PC-9 (cell line): ENCODE measurements at regions not wholly inside any gene's neighbourhood (a gene's known extent, or its start where the extent isn't known, plus 50 kb on each side); places are given as distances from the start of the nearest gene placed in this dataset.
"Not testable (repeated sequence)": the region's sequence is repeated elsewhere in the genome, so short reads cannot be mapped to it uniquely, and the experiment has no call there.

Experiments
- BruUV-seq: library from RNA; stranded (reverse); fragments of 400-500 nt; replicated peaks from 2 replicates; lab custom pipeline; 2021; lab: Mats Ljungman, UMichigan
- CTCF ChIA-PET: fragments of 300-600 bp; sonication (Branson Sonifier 250); formaldehyde crosslinking; loops from one replicate; lab custom pipeline; 2022; ENCODE audit warnings: antibody characterized with exemption; lab: Charles Lee
- POLR2A ChIA-PET: fragments of 300-600 bp; sonication (Branson Sonifier 250); formaldehyde crosslinking; loops from one replicate; lab custom pipeline; 2022; ENCODE audit warnings: antibody characterized with exemption; ENCODE audit not compliant: unreplicated experiment; lab: Charles Lee
- DNase-seq, 2 experiments: peaks; one replicate each; pipeline versions ENCODE4 v3.0.0 to v3.0.0-alpha.2; 2015 to 2022; ENCODE audit warnings: mixed read lengths in 1 of 2
- H2AFZ ChIP-seq: fragments of 200-600 bp; sonication (generic); 2 replicates; pipeline ENCODE4 v1.8.1; 2017; ENCODE audit warnings: antibody characterized with exemption
- H3F3A ChIP-seq: fragments of 200-600 bp; sonication (generic); 2 replicates; pipeline ENCODE4 v1.8.1; 2017; ENCODE audit warnings: antibody characterized with exemption, mild to moderate bottlenecking, low read depth; ENCODE audit not compliant: insufficient read depth
- H3K27ac ChIP-seq: fragments of 200-600 bp; sonication (generic); 2 replicates; pipeline ENCODE4 v1.6.1; 2016; ENCODE audit warnings: mixed run types
- H3K27me3 ChIP-seq: fragments of 200-600 bp; sonication (generic); 2 replicates; pipeline ENCODE4 v1.6.1; 2016; ENCODE audit warnings: low read depth, mixed run types; ENCODE audit not compliant: insufficient read depth
- H3K36me3 ChIP-seq: fragments of 200-600 bp; sonication (generic); 2 replicates; pipeline ENCODE4 v1.6.1; 2016; ENCODE audit warnings: low read depth, mixed run types
- H3K4me1 ChIP-seq: fragments of 200-600 bp; sonication (generic); replicated peaks from 2 replicates; pipeline ENCODE4 v1.6.1; 2016; ENCODE audit warnings: mixed run types; ENCODE audit not compliant: insufficient read depth
- H3K4me2 ChIP-seq: fragments of 200-600 bp; sonication (generic); 2 replicates; pipeline ENCODE4 v1.6.1; 2017; ENCODE audit warnings: mixed run types
- H3K4me3 ChIP-seq: fragments of 200-600 bp; sonication (generic); 2 replicates; pipeline ENCODE4 v1.6.1; 2016; ENCODE audit warnings: mixed run types
- H3K79me2 ChIP-seq: fragments of 200-600 bp; sonication (generic); 2 replicates; pipeline ENCODE4 v1.6.1; 2017; ENCODE audit warnings: low read depth, mixed run types
- H3K9me2 ChIP-seq: fragments of 200-600 bp; sonication (generic); 2 replicates; pipeline ENCODE4 v1.8.1; 2017; ENCODE audit warnings: mild to moderate bottlenecking; ENCODE audit not compliant: insufficient read depth
- H3K9me3 ChIP-seq: fragments of 200-600 bp; sonication (generic); 2 replicates; pipeline ENCODE4 v1.8.1; 2016; ENCODE audit warnings: low read depth; ENCODE audit not compliant: insufficient read depth
- H4K20me1 ChIP-seq: fragments of 200-600 bp; sonication (generic); 2 replicates; pipeline ENCODE4 v1.8.1; 2017; ENCODE audit not compliant: insufficient read depth
- EZH2 ChIP-seq: fragments of 200-600 bp; sonication (generic); IDR thresholded peaks from 2 replicates; pipeline ENCODE4 v1.8.0; 2017; ENCODE audit warnings: antibody characterized with exemption, low read depth
- intact Hi-C: fragments of 100-400 bp; cut with micrococcal nuclease; formaldehyde crosslinking; loops from one replicate; pipeline ENCODE4 v1.10.0; 2022; ENCODE audit not compliant: unreplicated experiment
- TF ChIP-seq, protein P1 (sequence below): fragments of 200-600 bp; sonication (generic); conservative IDR thresholded peaks from 2 replicates; pipeline ENCODE4 v1.6.1; 2017; ENCODE audit warnings: mixed run types, antibody characterized with exemption, mild to moderate bottlenecking, moderate library complexity

GRCh38 chr4:87918314-87919058 lies 57.0 kb upstream of the SPP1 start:
- H3K36me3 ChIP-seq = no peaks in the 10 kb centered on the region
- TF ChIP-seq, protein P1, sequence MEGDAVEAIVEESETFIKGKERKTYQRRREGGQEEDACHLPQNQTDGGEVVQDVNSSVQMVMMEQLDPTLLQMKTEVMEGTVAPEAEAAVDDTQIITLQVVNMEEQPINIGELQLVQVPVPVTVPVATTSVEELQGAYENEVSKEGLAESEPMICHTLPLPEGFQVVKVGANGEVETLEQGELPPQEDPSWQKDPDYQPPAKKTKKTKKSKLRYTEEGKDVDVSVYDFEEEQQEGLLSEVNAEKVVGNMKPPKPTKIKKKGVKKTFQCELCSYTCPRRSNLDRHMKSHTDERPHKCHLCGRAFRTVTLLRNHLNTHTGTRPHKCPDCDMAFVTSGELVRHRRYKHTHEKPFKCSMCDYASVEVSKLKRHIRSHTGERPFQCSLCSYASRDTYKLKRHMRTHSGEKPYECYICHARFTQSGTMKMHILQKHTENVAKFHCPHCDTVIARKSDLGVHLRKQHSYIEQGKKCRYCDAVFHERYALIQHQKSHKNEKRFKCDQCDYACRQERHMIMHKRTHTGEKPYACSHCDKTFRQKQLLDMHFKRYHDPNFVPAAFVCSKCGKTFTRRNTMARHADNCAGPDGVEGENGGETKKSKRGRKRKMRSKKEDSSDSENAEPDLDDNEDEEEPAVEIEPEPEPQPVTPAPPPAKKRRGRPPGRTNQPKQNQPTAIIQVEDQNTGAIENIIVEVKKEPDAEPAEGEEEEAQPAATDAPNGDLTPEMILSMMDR = no peak
- TF ChIP-seq EZH2 = no peak
- no peak overlapping the region for H3K27ac ChIP-seq
- no peaks in the 10 kb centered on the region for H3K4me1 ChIP-seq
- BruUV-seq = no TSS peak
- H2AFZ ChIP-seq = no peak overlapping the region
- H3K4me3 ChIP-seq = no peak overlapping the region
- intact Hi-C loops = no loop called here
- H3K9me3 ChIP-seq = no peaks in the 10 kb centered on the region
- no peaks in the 10 kb centered on the region for H4K20me1 ChIP-seq
- POLR2A ChIA-PET = no interaction called here
- CTCF ChIA-PET = no interaction called here
- H3K4me2 ChIP-seq = no peak overlapping the region
- no peaks in the 10 kb centered on the region for H3K27me3 ChIP-seq
- H3F3A ChIP-seq = no peaks in the 10 kb centered on the region
- no peaks in the 10 kb centered on the region for H3K9me2 ChIP-seq
- no peak for DNase-seq
- no peaks in the 10 kb centered on the region for H3K79me2 ChIP-seq

DNA sequence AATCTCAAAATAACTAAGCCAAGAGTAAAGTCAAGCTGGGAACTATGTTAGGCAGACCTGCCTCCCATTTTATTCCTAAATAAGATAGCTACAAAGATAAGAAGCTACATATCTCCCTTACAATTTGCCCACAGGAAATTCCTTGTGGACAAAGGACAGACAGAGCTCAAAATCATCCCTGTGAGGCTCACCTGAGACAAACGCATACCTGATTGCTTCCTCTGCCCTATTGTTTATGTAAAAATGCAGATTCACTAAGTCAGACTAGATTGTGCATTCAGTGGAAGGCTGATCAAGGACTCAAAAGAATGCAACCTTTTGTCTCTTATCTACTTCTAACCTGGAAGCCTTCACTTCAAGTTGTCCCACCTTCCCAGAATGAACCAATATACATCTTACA lies 56.2 kb upstream of the SPP1 start:
- H3K27me3 ChIP-seq, H2AFZ ChIP-seq, H3K27ac ChIP-seq, BruUV-seq, H3K4me2 ChIP-seq, POLR2A ChIA-PET, H3K4me1 ChIP-seq, DNase-seq, H3K9me2 ChIP-seq, H3K4me3 ChIP-seq, H3K79me2 ChIP-seq, H3K9me3 ChIP-seq, H4K20me1 ChIP-seq, CTCF ChIA-PET, H3K36me3 ChIP-seq, H3F3A ChIP-seq, intact Hi-C loops: not testable (repeated sequence)

GRCh38 chr4:87919941-87920340 lies 55.6 kb upstream of the SPP1 start:
- no peaks in the 10 kb centered on the region for H3K4me1 ChIP-seq
- no peaks in the 10 kb centered on the region for H3K27me3 ChIP-seq
- no peaks in the 10 kb centered on the region for H3F3A ChIP-seq
- intact Hi-C loops = no loop called here
- no peaks in the 10 kb centered on the region for H3K36me3 ChIP-seq
- no peaks in the 10 kb centered on the region for H4K20me1 ChIP-seq
- no peak overlapping the region for H3K4me3 ChIP-seq
- ChIA-PET POLR2A (no interaction called here), CTCF (no interaction called here)
- no peak for DNase-seq
- no TSS peak for BruUV-seq
- H3K4me2 ChIP-seq = no peak overlapping the region
- no peaks in the 10 kb centered on the region for H3K9me3 ChIP-seq
- no peak overlapping the region for H2AFZ ChIP-seq
- H3K9me2 ChIP-seq = no peaks in the 10 kb centered on the region
- H3K27ac ChIP-seq = no peak overlapping the region
- H3K79me2 ChIP-seq = no peaks in the 10 kb centered on the region
- TF ChIP-seq, protein P1 = no peak
- no peak for TF ChIP-seq EZH2

GRCh38 chr4:87920478-87920877 lies 55.0 kb upstream of the SPP1 start:
- POLR2A ChIA-PET = no interaction called here
- H3K9me2 ChIP-seq = no peaks in the 10 kb centered on the region

More at GRCh38 chr4:87920478-87920877, 55.0 kb upstream of the SPP1 start:
- Histone ChIP-seq H3F3A (no peaks in the 10 kb centered on the region), H3K27ac (no peak overlapping the region), H3K79me2 (no peaks in the 10 kb centered on the region), H3K4me3 (no peak overlapping the region), H3K36me3 (no peaks in the 10 kb centered on the region), H3K9me3 (no peaks in the 10 kb centered on the region), H3K27me3 (no peaks in the 10 kb centered on the region), H3K4me2 (no peak overlapping the region), H3K4me1 (no peaks in the 10 kb centered on the region), H2AFZ (no peak overlapping the region), H4K20me1 (no peaks in the 10 kb centered on the region)
- CTCF ChIA-PET = no interaction called here
- TF ChIP-seq EZH2 = no peak
- TF ChIP-seq, protein P1 = no peak
- no TSS peak for BruUV-seq
- intact Hi-C loops = no loop called here
- no peak for DNase-seq
